OCI-LY1 (cell line): ENCODE measurements at regions not wholly inside any gene's neighbourhood (a gene's known extent, or its start where the extent isn't known, plus 50 kb on each side); places are given as distances from the start of the nearest gene placed in this dataset.

Source experiments
- EZH2 ChIP-seq: fragments of 200-600 bp; sonication (generic), shearing (Covaris generic); IDR thresholded peaks from 2 replicates; pipeline ENCODE4 v1.8.0; 2017; ENCODE audit warnings: borderline replicate concordance, mixed run types, mild to moderate bottlenecking, antibody characterized with exemption, low read length, moderate library complexity, mixed read lengths
- TF ChIP-seq, protein P1 (sequence below): fragments of 200-600 bp; sonication (generic), shearing (Covaris generic); IDR thresholded peaks from 2 replicates; pipeline ENCODE4 v1.5.1; 2017; ENCODE audit warnings: mild to moderate bottlenecking, antibody characterized with exemption, low read length, moderate library complexity, mixed read lengths

DNA sequence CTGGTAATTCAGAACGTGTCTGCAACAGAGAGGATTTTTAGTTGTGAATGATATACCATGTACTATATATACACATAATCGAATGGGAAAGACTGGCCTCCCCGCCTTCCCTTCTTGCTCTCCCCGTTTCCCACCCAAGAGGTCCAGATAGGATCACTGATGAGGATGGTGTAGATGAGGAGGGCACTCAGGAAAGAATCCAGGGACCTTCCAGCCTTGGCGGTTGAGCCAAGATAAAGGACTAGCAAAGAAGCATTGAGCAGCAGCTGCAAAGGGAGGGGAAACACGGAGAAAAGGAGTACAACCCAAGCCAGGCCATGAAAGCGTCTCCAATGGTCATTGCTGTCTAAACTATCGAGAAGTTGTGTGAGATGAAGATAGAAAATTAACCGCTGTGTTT, 84.0 kb upstream of the EXOC2 start:
- TF ChIP-seq, protein P1, sequence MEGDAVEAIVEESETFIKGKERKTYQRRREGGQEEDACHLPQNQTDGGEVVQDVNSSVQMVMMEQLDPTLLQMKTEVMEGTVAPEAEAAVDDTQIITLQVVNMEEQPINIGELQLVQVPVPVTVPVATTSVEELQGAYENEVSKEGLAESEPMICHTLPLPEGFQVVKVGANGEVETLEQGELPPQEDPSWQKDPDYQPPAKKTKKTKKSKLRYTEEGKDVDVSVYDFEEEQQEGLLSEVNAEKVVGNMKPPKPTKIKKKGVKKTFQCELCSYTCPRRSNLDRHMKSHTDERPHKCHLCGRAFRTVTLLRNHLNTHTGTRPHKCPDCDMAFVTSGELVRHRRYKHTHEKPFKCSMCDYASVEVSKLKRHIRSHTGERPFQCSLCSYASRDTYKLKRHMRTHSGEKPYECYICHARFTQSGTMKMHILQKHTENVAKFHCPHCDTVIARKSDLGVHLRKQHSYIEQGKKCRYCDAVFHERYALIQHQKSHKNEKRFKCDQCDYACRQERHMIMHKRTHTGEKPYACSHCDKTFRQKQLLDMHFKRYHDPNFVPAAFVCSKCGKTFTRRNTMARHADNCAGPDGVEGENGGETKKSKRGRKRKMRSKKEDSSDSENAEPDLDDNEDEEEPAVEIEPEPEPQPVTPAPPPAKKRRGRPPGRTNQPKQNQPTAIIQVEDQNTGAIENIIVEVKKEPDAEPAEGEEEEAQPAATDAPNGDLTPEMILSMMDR: no peak
- TF ChIP-seq EZH2: no peak
